DMS114 treated with DMSO at 0.1 percent for 48 hours (cell line): ENCODE measurements at regions not wholly inside any gene's neighbourhood (a gene's known extent, or its start where the extent isn't known, plus 50 kb on each side); places are given as distances from the start of the nearest gene placed in this dataset.
"Not testable (repeated sequence)": the region's sequence is repeated elsewhere in the genome, so short reads cannot be mapped to it uniquely, and the experiment has no call there.

Experiments used
- DNase-seq: peaks from one replicate; lab custom pipeline; 2025; ENCODE audit not compliant: unreplicated experiment; lab: John Stamatoyannopoulos, UW

GRCh38 chr12:114852976-114853529 lies 169.1 kb upstream of the TBX3 start:
- no peak for DNase-seq

DNA sequence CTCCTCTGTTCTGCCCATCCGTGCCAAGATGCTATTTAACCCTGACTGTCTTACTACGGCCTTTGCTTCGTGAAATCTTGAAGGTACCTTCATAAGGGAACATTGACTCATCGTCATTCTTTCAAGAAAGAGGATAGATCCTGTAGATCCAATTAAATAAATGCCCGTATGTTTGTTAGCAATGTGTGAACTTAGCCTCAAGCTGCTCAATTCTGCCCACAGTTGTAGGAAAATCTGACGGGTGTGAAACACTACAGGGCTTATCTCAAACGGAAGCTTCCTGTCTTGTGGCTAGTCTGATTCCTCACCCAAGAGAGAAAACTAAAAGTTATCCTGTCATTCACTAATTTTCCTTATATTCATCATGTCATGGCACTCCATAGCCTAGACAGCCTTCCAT lies 168.0 kb upstream of the TBX3 start:
- DNase-seq, result no peak

DNA sequence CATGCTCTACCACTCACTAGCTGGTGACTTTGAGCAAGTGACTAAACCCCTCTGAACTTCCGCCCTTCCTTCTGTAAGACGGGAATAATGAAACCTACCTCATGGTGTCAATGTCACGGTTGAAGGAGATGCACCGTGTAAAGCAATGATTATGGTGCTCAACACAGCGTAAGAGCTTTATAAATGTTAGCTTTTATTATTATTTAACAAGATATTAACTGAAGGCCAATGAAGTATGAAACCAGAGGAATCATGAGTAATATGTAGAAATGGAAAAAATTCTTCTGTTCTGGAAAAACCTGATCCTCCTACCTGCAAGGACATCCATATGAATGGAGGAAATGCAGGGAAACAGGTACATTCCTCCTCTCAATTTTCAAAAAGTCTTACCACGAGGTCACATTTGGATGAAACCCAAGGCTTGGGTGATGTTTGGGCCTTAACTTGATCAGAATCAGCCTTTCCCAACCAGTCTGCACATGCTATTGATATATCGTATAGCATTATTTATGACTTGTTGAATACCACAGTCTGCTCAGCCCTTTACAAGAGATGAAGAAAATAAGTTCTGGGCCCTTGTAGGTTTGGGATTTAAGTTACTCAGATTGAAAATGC lies 166.8 kb upstream of the TBX3 start:
- no peak for DNase-seq

- DNase-seq, result no peak
Measured at GRCh38 chr12:114848666-114849065, 164.7 kb upstream of the TBX3 start.

- no peak for DNase-seq
Measured at GRCh38 chr12:114847441-114848035, 163.6 kb upstream of the TBX3 start.

DNA sequence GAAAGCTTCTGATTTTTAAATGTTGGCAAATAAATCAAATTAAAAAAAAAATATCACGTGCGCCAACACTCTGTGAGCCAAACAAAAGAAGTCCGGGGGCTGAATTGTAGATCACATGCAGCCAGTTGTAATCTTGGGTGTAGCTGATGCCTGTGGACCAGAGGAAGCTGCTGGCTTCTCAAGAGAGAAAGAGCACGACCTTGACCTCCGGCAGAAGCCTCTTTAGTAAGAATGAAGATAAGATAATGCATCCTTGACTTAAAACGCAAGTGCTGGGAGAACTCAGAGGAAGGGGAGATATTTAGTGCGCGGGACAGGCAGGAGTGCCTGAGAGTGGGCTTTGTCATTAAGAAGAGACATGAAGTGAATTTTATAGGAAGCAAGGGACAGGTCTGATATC lies 162.8 kb upstream of the TBX3 start:
- DNase-seq, result no peak

- DNase-seq, result no peak
Measured at GRCh38 chr12:114841557-114842251, 157.7 kb upstream of the TBX3 start.

DNA sequence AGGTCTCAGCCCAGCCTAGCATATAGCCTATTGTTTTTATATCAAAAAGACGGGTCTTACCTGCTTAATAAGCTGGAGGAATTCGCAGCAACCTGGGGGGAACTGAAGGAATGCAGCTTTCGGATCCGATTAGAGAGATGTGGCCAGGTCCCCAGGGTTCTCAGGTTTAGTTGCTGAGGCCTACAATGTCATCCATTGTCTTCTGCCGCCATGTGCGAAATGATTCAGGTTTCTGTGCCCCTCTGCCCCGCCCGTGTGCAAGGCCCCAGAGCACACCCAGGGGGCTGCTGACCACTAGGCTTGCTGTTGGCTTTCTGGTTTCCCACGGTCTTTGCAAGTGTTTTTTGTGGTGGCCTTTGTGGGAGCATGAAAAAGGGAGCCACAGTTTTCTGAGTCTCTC lies 154.5 kb upstream of the TBX3 start:
- no peak for DNase-seq

- DNase-seq, result no peak
Measured at GRCh38 chr12:114836609-114837008, 152.6 kb upstream of the TBX3 start.

GRCh38 chr12:114835031-114835430 lies 151.1 kb upstream of the TBX3 start:
- DNase-seq, result no peak

DNA sequence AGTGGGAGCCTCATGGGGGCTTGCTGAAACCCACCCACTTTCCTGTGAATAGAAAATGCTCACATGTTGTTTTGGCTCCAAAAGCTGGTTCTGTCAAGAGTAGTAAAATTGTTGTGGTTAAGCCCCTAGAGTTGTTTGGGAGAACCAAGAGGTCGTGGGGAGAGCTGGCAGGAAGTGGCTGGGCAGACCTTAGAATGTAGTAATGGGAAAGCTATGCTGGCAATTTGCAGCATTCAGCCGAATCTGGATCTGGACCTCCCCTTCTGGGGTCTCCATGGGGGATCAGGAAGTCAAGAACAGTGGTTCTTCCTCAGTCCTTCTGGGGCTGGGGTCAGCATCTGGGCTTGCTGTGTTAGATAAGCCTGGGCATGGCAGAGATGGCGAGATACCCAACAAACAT lies 150.6 kb upstream of the TBX3 start:
- DNase-seq, result no peak

GRCh38 chr12:114829833-114830232 lies 145.9 kb upstream of the TBX3 start:
- DNase-seq, result no peak

DNA sequence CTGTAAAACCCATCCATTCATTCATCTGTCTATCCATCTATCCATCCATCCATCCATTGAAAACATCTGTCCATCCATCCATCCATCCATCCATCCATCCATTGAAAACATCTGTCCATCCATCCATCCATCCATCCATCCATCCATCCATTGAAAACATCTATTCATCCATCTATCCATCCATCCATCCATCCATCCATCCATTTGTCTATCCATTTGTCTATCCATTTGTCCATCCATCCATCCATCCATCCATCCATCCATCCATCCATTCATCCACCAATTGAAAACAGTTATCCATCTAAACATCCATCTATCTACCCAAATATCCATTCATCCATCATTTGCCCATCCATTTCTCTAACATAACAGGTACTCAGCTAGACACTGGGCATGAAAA lies 145.3 kb upstream of the TBX3 start:
- not testable (repeated sequence) for DNase-seq

- no peak for DNase-seq
Measured at GRCh38 chr12:114827461-114827860, 143.5 kb upstream of the TBX3 start.

- DNase-seq, result no peak
Measured at GRCh38 chr12:114826244-114826643, 142.3 kb upstream of the TBX3 start.

DNA sequence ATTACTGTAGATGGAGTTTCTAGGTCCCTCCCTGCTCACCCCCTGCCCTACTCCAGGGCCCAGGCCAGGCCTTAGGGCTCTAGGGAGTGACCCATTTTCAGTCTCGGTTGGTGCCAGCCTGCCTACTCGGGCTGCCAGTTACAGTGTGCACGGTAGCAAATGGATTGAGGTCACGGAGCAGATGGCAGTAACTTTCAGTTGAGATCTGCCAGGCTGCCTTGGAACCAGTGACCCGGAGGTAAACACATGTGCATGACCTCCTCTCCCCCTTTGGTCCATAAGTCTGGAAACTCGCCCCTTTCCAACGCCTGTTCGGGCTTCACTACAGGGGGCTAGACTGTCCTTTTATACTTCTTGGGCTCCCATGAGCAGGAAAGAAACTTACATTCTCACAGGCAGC lies 139.7 kb upstream of the TBX3 start:
- no peak for DNase-seq

DNA sequence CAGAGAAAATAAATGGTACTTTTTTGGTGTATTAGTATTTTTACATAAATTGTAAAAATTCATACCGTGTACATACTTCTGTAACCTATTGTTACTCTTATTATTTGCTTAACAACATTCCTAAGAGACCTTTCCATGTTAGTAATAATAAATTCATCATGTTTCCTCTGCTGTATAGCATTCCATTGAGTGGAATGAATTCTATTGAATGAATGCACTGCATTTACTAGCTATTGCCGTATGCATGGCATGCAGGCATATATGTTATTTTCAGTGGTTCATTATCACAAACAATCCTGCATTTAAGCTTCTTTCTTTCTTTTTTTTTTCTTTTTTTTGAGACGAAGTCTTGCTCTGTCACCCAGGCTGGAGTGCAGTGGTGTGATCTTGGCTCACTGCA lies 137.6 kb upstream of the TBX3 start:
- DNase-seq, result no peak

- DNase-seq, result no peak
Measured at GRCh38 chr12:114820796-114821195, 136.8 kb upstream of the TBX3 start.

DNA sequence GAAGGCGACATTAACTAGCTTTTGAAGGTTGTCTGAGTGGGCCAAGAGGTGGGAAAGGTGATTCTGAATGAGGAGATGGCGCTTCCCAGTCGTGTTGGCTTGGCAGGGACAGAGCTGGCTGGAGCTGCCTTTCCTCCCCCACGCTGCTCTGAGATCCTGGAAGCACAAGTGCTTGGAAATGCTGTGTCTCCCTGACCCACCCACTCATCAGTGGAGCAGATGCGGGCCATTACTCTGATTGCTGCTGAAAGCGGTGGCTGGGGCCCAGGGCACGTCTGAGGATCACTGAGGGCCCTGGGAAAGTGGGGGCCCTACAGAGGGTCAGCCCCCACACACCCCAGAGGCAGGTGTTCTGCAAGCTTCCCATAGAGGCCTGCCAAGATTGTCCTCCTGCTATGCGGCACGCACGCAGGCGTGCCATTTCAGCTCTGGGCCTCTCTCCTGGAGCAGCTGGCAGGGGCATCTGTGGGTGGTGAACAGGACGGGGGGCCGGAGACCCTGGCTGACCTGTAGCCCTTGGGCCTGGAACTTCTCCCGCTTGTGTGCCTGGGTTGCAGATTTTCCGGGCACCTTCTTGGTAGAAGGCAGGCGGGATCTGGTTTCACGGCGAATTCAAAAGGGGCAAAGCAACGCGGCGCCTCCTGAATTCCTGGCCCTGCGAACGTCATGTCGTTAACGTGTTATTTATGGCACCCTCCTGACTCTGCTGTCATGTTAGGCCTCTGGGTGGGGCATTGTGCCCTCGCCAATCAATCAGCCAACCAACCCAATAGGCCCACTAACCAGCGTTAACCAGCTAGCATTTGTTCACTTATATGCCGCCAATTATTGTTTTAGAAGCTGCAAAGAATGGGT lies 133.8 kb upstream of the TBX3 start:
- DNase-seq, result no peak

DNA sequence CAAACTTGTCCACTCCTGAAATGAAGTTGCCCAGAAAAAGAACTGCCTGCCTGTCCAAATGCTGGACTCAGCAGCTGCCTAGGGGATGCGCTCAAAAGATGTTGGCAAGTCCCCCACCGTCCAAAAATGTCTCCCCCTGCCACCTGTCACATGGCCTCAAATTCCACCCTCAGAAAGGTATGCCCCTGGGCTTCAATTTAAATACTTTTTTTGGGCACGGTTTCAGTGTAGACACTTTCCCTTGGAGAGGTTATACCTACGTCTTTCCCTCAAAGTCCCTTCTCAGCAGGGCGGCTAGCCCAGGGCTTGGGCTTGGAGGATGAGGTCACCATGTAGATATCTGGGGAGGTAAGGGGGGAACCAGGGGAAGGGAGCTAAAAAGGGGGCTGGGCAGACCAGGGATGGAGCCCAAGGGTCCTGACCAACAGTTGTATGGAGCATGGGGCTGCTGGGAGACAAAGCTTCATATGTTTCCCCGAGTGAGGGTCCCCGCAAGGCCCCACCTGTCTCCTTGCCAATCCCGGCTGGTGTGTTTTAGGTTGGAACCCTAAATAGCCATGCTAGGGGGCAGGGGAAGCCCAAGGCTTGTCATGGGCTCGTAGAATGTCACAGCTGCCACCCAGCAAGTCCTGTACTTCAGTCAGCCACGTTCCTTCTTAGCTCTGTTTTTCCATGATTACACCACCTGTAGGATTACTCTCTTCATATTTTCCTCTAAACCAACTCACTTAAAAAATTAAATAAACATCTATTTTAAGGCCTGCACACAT lies 131.2 kb upstream of the TBX3 start:
- DNase-seq, result no peak
